Transverse colon (tissue), 4 donors: ENCODE measurements at regions not wholly inside any gene's neighbourhood (a gene's known extent, or its start where the extent isn't known, plus 50 kb on each side); places are given as distances from the start of the nearest gene placed in this dataset.

Source experiments
- DNase-seq: peaks from one replicate; pipeline ENCODE4 v3.0.0-alpha.2; 2019
- H3K27ac ChIP-seq, 4 donors: fragments of 200-600 bp; sonication (generic); 2 replicates each; pipeline ENCODE4 v1.5.1; 2016 to 2018; ENCODE audit warnings: inconsistent platforms in 4 of 4
- H3K27me3 ChIP-seq: fragments of 200-600 bp; sonication (generic); 2 replicates; pipeline ENCODE4 v1.5.1; 2017; ENCODE audit warnings: inconsistent platforms
- H3K36me3 ChIP-seq, 4 donors: fragments of 200-600 bp; sonication (generic); 2 replicates each; pipeline ENCODE4 v1.5.1; 2017 to 2019; ENCODE audit warnings: inconsistent platforms in 4 of 4
- H3K4me1 ChIP-seq, 4 donors: fragments of 200-600 bp; sonication (generic); 2 replicates each; pipeline ENCODE4 v1.5.1; 2017 to 2020; ENCODE audit warnings: inconsistent platforms in 4 of 4
- H3K4me3 ChIP-seq, 4 donors: fragments of 200-600 bp; sonication (generic); 1 replicate in 1 of 4; 2 replicates in 3 of 4; pipeline versions ENCODE4 v1.5.1 to v1.6.1; 2017 to 2019; ENCODE audit warnings: inconsistent platforms in 4 of 4
- H3K9me3 ChIP-seq, 2 donors: fragments of 200-600 bp; sonication (generic); 2 replicates each; pipeline ENCODE4 v1.5.1; 2017 to 2019; ENCODE audit warnings: inconsistent platforms in 2 of 2
- EP300 ChIP-seq: sonication (generic); formaldehyde crosslinking; IDR thresholded peaks from one replicate; pipeline ENCODE4 v1.6.1; 2017; ENCODE audit warnings: antibody characterized with exemption, low read depth
- POLR2A ChIP-seq: fragments of 450-650 bp; IDR thresholded peaks from one replicate; pipeline ENCODE4 v1.6.1; 2016; ENCODE audit warnings: antibody characterized with exemption, mild to moderate bottlenecking, moderate library complexity
- POLR2AphosphoS5 ChIP-seq, 3 donors: sonication (generic); formaldehyde crosslinking; IDR thresholded peaks; one replicate each; pipeline ENCODE4 v1.6.1; 2016; ENCODE audit warnings: antibody characterized with exemption in 3 of 3
- WGBS, 2 donors: methylation state at CpG; one replicate each; pipeline ENCODE4 v1.1.5; 2018; ENCODE audit warnings: low coverage in 1 of 2; 5-methylcytosine and 5-hydroxymethylcytosine counted together
- in situ Hi-C, 4 donors: fragments of 200-750 bp; cut with MboI; loops; one replicate each; pipeline versions ENCODE4 v1.15.0 to v1.15.1; 2017; ENCODE audit warnings: low sequenced_read_pairs in 3 of 4, low pct_ligation_motif_present in 1 of 4, low pct_unique_long_range_greater_than_20kb in 1 of 4
- intact Hi-C: fragments of 100-400 bp; cut with DNase I; formaldehyde crosslinking; loops from one replicate; pipeline ENCODE4 v1.15.1; 2023; ENCODE audit warnings: low total_unique reads
- TF ChIP-seq, protein P1 (sequence below), 5 experiments: fragments of 200-600 bp in 3 of 5; fragments of 450-650 bp in 2 of 5; sonication (generic) in 3 of 5; IDR thresholded peaks; 1 replicate in 2 of 5; 2 replicates in 3 of 5; pipeline ENCODE4 v1.5.1; 2016 to 2017; ENCODE audit warnings: antibody characterized with exemption in 5 of 5, inconsistent platforms in 3 of 5, mild to moderate bottlenecking in 2 of 5, moderate library complexity in 1 of 5

DNA sequence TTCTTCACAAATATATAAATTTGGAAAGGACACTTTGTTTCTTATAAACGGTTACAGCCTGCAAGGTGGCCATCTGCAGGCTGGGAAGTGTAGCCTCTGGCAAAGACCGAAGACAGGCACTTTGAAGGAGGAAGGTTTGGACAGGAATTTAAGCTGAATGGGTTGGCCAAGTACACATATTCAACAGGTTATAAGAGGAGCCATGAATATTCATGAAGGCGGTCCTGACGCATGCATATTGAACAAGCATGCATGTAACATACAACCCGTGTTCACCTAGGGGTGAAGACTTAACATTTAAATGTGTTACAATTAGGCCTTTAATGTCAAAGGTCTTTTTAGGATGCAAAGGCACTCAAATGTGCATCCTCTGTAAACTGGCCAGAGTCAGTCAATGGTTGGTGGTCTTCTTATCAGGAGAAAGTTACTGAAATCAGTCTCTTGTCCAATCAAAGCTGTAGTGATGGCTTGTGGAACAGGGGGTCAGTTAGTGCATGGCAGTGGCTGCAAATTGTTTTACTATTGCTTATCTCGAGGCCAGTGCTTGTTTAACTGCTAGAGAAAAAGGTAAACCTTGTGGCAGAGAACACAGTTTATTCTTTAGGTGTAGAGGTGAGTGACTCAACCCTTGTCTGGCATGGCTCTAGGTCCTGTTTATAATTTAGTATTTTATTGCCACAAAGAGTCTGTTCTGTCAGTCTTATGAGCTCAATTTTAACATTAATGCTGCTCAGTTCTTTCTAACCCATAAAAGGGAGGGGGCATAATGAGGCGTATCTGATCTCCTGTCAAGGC, 70.3 kb upstream of the F3 start:
- no peaks in the 10 kb centered on the region for H3K27me3 ChIP-seq
- no peak for TF ChIP-seq POLR2A
- no peak for TF ChIP-seq EP300
- no peak for TF ChIP-seq POLR2AphosphoS5 (IDR thresholded peaks at IDR 0.05)
- TF ChIP-seq, protein P1, sequence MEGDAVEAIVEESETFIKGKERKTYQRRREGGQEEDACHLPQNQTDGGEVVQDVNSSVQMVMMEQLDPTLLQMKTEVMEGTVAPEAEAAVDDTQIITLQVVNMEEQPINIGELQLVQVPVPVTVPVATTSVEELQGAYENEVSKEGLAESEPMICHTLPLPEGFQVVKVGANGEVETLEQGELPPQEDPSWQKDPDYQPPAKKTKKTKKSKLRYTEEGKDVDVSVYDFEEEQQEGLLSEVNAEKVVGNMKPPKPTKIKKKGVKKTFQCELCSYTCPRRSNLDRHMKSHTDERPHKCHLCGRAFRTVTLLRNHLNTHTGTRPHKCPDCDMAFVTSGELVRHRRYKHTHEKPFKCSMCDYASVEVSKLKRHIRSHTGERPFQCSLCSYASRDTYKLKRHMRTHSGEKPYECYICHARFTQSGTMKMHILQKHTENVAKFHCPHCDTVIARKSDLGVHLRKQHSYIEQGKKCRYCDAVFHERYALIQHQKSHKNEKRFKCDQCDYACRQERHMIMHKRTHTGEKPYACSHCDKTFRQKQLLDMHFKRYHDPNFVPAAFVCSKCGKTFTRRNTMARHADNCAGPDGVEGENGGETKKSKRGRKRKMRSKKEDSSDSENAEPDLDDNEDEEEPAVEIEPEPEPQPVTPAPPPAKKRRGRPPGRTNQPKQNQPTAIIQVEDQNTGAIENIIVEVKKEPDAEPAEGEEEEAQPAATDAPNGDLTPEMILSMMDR (IDR thresholded peaks at IDR 0.05): no peak
- no peak overlapping the region for H3K4me3 ChIP-seq
- DNase-seq: no peak
- H3K36me3 ChIP-seq: no peaks in the 10 kb centered on the region
- 36 to 43% methylated on average over 6 to 7 of the region's 7 CpGs for whole genome bisulfite sequencing, 2 donors
- in situ Hi-C loops (no loop called here), intact Hi-C loops (no loop called here)
- H3K9me3 ChIP-seq: no peaks in the 10 kb centered on the region
- H3K4me1 ChIP-seq: peaks cover 14 to 87% (median 60%) of the 10 kb centered on the region in 4 donors
- H3K27ac ChIP-seq: peak overlapping the region; percentile 58 to 76 (median 64)

DNA sequence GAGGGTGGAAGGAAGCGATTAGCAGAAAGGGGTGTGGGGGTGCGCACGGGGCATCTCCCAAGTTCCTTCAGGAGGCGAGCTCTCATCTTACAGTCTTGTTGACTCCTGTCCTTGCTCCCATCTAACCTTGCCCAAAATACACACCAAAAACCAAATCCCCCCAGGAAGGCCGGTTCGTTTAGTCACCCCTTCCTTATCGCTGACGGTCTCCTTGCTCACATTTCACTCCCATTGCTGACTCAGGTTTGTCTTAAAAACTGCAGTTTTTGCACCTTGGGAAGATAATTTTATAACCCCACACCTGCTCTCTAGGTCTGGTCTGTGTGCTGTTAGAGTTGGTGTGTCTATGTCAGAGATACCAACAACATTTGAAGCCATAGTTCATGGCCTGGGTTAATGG, 68.1 kb upstream of the F3 start:
- TF ChIP-seq, protein P1 (IDR thresholded peaks at IDR 0.05): no peak
- TF ChIP-seq EP300 (no peak), POLR2AphosphoS5 (IDR thresholded peaks at IDR 0.05) (no peak), POLR2A (no peak)
- in situ Hi-C loops (no loop called here), intact Hi-C loops (no loop called here)
- H3K27ac ChIP-seq: peak overlapping the region; percentile 80 to 86 (median 84)
- peaks cover 14 to 74% (median 51%) of the 10 kb centered on the region in 4 donors for H3K4me1 ChIP-seq
- WGBS, 2 donors: 81% methylated on average over 5 to 8 of the region's 8 CpGs
- H3K9me3 ChIP-seq: no peaks in the 10 kb centered on the region
- H3K4me3 ChIP-seq: no peak overlapping the region
- H3K27me3 ChIP-seq: no peaks in the 10 kb centered on the region
- no peaks in the 10 kb centered on the region for H3K36me3 ChIP-seq
- DNase-seq: no peak

DNA sequence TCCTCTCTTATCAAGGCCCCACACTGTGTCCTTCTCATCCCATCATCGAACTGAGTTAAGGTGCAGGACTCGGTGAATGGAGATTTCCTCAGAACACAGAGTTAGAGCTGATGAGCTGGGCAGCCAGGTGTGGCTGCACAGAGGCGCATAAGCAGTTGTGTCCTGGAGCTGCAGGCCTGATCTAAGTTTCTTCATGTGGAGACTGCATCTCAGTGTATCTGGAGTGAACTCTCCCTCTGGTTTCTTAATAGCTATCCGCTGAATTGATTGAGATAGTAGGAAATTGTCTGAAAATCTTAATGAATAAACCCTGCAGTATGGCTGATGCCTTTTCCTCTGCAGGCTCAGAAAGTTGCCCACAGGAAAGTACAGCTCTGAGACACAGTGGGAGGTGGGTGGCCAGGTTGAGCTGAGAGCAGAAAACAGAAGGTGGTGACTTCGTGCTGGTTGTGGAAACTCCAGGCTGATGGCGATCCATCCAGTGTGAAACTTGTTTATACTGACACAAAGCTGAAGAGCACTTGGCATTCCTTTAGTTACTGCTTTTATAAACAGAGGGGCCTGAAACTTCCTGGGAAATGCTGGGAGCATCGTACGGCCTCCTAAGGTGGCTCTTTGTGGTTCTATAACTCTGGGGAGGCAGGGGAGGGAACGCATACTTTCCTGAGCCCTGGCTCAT, 67.4 kb upstream of the F3 start:
- WGBS, 2 donors: 65 to 88% methylated on average over 3 to 9 of the region's 9 CpGs

DNA sequence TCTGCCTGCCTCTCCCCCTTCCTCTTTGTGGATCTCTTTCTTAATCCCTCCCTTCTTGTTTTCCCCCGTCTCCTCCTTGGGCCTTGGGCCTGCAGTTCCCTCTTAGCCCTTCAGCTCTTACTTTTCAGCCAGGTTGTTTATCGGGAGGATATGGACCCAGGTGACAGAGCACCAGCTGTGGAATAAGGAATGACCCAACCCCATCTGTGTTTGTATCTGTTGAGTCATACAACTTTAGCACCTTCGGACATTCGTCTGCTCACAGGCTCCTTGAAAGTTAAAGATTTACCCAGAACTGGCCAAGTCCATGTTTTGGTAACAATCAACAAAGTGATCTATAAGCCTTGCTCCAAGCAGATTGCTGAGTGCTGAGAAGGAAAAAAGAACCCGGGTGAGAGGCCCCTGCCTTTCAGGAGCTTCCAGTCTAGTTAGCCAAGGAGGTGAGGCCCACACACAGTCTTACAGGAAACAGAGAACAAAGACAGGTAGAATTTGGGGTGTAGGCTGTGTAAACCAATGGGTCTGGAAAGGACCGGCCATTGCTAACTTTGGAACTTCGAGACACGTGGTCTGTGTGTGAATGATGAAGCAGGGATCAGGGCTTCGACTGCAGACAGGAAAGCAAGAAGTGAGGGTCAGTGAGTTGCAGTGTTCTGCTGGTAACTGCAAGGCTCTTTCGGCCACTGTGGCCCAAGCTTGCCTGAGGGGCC, 66.7 kb upstream of the F3 start:
- H3K9me3 ChIP-seq: no peaks in the 10 kb centered on the region
- H3K36me3 ChIP-seq: no peaks in the 10 kb centered on the region
- peak; percentile 57 for DNase-seq
- in situ Hi-C loops (no loop called here), intact Hi-C loops (no loop called here)
- H3K4me1 ChIP-seq: peaks cover 14 to 72% (median 50%) of the 10 kb centered on the region in 4 donors
- 56 to 66% methylated on average over 8 to 10 of the region's 10 CpGs for WGBS, 2 donors
- no peaks in the 10 kb centered on the region for H3K27me3 ChIP-seq
- H3K4me3 ChIP-seq: no peak overlapping the region
- TF ChIP-seq, protein P1 (IDR thresholded peaks at IDR 0.05): peak in 2 of 5 experiments; percentile 50 to 61
- peak; percentile 19 to 66 (median 66) for TF ChIP-seq POLR2AphosphoS5 (IDR thresholded peaks at IDR 0.05)
- TF ChIP-seq POLR2A: no peak
- no peak for TF ChIP-seq EP300
- peak overlapping the region; percentile 80 to 86 (median 84) for H3K27ac ChIP-seq

More for the DNA sequence above, 67.4 kb upstream of the F3 start:
- in situ Hi-C loops (no loop called here), intact Hi-C loops (no loop called here)
- Histone ChIP-seq H3K4me3 (no peak overlapping the region), H3K27ac (peak overlapping the region; percentile 80 to 86 (median 84)), H3K27me3 (no peaks in the 10 kb centered on the region), H3K9me3 (no peaks in the 10 kb centered on the region), H3K4me1 (peaks cover 14 to 69% (median 49%) of the 10 kb centered on the region in 4 donors), H3K36me3 (no peaks in the 10 kb centered on the region)
- DNase-seq: no peak
- TF ChIP-seq POLR2AphosphoS5 (IDR thresholded peaks at IDR 0.05) (peak in 1 of 3 donors; percentile 11), POLR2A (no peak)
